ENCODE measurements at regions not wholly inside any gene's neighbourhood (a gene's known extent, or its start where the extent isn't known, plus 50 kb on each side); places are given as distances from the start of the nearest gene placed in this dataset.
A peak's percentile ranks its signal among the peaks of the same experiment; 100 is the strongest.

DNA sequence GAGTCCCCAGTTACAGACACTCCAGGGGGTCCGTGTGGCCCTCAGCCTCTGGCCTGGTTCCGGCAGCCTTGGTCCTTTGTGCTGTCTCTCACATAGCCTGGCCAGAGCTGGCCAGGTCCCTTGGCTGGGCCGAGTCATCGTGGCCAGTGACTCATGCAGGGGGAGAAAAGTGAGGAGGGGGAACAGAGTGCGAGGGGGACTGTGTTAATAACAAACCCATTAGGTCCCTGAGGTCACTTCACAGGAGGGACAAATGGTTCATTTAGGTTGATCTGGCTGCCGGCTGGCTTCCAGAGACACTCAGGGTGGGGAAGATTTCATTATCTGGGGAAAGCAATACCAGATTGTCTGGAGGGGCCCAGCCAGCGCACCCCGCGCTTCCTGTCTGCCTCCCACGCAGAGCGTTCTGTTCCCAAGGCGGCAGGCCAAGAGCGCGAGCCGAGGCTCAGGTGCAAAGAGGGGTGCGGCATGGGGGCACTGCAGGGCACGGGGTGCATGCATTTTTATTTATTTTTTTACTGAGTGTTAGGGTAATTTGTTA lies 223.1 kb downstream of the SEC14L1 start:
- no peak for DNase-seq
- in situ Hi-C loops (cut with MboI; ENCODE audit: low pct_ligation_motif_present in 1 of 4, low pct_unique_long_range_greater_than_20kb in 1 of 4, low sequenced_read_pairs in 3 of 4), result no loop called here
- intact Hi-C loops (cut with DNase I; ENCODE audit: low total_unique reads), result no loop called here
- no peaks in the 10 kb centered on the region for H3K27me3 ChIP-seq
- peaks cover 26 to 37% (median 33%) of the 10 kb centered on the region in 4 donors for H3K4me1 ChIP-seq
- 64 to 67% methylated on average over 2 to 17 of the region's 17 CpGs for WGBS, 2 donors (ENCODE audit: low coverage in 1 of 2)
- no peaks in the 10 kb centered on the region for H3K9me3 ChIP-seq
- H3K27ac ChIP-seq, result peak overlapping the region; percentile 13 to 72 (median 71)
- no peaks in the 10 kb centered on the region for H3K36me3 ChIP-seq
- TF ChIP-seq EP300 (IDR thresholded peaks at IDR 0.05; ENCODE audit: low read depth) (no peak), POLR2A (IDR thresholded peaks at IDR 0.05) (no peak), POLR2AphosphoS5 (IDR thresholded peaks at IDR 0.05) (no peak)
- TF ChIP-seq, protein P1, sequence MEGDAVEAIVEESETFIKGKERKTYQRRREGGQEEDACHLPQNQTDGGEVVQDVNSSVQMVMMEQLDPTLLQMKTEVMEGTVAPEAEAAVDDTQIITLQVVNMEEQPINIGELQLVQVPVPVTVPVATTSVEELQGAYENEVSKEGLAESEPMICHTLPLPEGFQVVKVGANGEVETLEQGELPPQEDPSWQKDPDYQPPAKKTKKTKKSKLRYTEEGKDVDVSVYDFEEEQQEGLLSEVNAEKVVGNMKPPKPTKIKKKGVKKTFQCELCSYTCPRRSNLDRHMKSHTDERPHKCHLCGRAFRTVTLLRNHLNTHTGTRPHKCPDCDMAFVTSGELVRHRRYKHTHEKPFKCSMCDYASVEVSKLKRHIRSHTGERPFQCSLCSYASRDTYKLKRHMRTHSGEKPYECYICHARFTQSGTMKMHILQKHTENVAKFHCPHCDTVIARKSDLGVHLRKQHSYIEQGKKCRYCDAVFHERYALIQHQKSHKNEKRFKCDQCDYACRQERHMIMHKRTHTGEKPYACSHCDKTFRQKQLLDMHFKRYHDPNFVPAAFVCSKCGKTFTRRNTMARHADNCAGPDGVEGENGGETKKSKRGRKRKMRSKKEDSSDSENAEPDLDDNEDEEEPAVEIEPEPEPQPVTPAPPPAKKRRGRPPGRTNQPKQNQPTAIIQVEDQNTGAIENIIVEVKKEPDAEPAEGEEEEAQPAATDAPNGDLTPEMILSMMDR (IDR thresholded peaks at IDR 0.05), result no peak
- no peak overlapping the region for H3K4me3 ChIP-seq

DNA sequence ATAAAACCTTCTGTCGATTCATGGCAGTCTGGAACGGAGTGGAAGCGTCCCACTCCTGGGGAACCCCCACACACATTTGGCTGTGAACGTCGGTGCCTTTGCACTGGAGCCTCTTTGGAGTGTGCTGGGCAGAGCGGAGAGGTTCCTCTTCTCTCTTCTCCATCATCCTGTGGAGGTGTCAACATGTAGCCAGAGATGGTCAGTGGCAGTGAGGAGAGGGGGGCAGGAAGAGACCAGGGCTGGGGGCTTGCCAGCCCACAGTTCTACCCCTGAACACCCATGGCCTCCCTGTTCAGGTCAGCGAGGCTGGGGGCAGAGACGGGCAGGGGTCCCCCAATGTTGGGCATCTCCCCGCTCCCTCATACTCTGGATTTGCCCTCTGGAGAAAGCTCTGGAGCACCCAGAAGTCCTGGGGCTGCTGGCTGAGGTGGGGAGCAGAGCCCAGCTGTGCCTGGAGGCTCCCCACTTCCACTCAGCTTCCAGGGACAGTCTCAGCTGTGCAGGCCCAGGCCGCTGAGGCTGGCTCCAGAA lies 223.7 kb downstream of the SEC14L1 start:
- Histone ChIP-seq H3K27ac (peak overlapping the region; percentile 70 to 72 (median 71)), H3K27me3 (no peaks in the 10 kb centered on the region), H3K36me3 (no peaks in the 10 kb centered on the region), H3K4me3 (no peak overlapping the region), H3K4me1 (peaks cover 26 to 37% (median 33%) of the 10 kb centered on the region in 4 donors), H3K9me3 (no peaks in the 10 kb centered on the region)
- TF ChIP-seq, protein P1 (IDR thresholded peaks at IDR 0.05), result no peak
- TF ChIP-seq POLR2A (IDR thresholded peaks at IDR 0.05) (no peak), EP300 (IDR thresholded peaks at IDR 0.05; ENCODE audit: low read depth) (no peak), POLR2AphosphoS5 (IDR thresholded peaks at IDR 0.05) (no peak)
- intact Hi-C loops (cut with DNase I; ENCODE audit: low total_unique reads) (no loop called here), in situ Hi-C loops (cut with MboI; ENCODE audit: low pct_ligation_motif_present in 1 of 4, low pct_unique_long_range_greater_than_20kb in 1 of 4, low sequenced_read_pairs in 3 of 4) (no loop called here)
- WGBS, 2 donors (ENCODE audit: low coverage in 1 of 2), result 78% methylated on average over 10 of the region's 10 CpGs; no CpG with 5 or more reads in 1 of the 2 donors
- no peak for DNase-seq

DNA sequence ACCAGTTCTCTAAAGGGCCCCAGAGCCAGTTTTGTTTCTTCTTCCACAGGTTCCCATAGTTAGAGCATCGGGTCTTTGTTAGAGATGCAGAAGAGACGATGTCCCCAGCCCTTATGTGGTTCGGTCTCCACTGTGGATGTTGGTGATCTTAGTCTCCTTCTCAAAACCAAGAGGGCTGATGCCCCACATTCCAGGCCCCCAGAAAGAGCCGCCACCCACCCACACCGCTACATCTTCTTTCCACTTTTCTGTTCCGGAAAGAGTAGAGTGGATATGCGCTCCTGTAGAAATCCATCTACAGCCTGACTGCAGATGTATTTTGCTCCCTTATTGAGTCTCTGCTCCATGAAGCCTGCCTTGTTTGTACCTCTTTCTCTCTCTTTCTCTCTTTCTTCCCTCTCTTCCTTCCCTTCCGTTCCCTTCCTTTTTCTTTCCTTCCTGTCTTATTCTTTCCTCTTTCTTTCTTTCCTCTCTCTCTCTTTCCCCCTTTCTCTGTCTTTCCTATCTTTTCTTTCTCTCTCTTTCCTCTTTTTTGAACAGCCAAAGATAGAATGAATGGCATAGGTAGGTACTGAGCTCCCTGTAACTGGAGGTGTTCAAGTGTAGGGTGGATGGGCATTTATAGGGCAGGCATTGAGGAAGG lies 224.3 kb downstream of the SEC14L1 start:
- no peaks in the 10 kb centered on the region for H3K36me3 ChIP-seq
- in situ Hi-C loops (cut with MboI; ENCODE audit: low pct_ligation_motif_present in 1 of 4, low pct_unique_long_range_greater_than_20kb in 1 of 4, low sequenced_read_pairs in 3 of 4), result no loop called here

DNA sequence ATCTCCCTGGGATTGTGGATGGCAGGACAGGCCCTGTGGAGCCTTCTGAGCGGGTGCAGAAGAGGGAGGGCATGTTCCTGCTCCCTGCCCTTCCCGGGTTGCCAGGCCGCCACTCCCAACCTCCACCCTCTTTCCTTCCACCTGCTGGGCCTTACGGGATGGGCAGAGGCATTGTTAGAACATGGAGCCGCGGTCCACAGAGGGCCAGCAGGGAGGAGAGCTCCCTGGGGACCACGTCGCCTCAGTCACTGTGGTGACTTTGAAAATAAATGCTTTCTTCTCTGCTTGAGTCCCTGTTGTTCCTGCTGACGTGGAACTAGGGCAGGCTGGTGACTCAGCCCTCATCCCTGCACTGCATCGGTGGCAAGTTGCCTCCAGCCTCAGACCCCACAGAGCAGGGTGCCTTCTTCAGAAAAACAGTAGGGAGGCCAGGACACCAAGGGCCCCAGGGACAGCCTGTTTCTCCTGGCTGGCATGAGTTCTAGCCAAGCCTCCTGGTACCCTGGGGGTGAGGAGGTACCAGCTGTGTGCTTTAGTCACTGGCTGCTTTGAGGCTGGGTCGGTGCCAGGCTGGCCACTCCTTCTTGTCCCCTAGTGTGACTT lies 224.9 kb downstream of the SEC14L1 start:
- DNase-seq, result peak; percentile 69
- Histone ChIP-seq H3K4me1 (peaks cover 30 to 41% (median 35%) of the 10 kb centered on the region in 4 donors), H3K27me3 (no peaks in the 10 kb centered on the region), H3K9me3 (no peaks in the 10 kb centered on the region), H3K27ac (peak overlapping the region; percentile 70 to 72 (median 71)), H3K4me3 (no peak overlapping the region), H3K36me3 (no peaks in the 10 kb centered on the region)
- 44% methylated on average over 11 of the region's 11 CpGs; no CpG with 5 or more reads in 1 of the 2 donors for WGBS, 2 donors (ENCODE audit: low coverage in 1 of 2)
- in situ Hi-C loops (cut with MboI; ENCODE audit: low pct_ligation_motif_present in 1 of 4, low pct_unique_long_range_greater_than_20kb in 1 of 4, low sequenced_read_pairs in 3 of 4) (no loop called here), intact Hi-C loops (cut with DNase I; ENCODE audit: low total_unique reads) (no loop called here)
- TF ChIP-seq POLR2A (IDR thresholded peaks at IDR 0.05), result no peak
- TF ChIP-seq, protein P1 (IDR thresholded peaks at IDR 0.05), result peak in 2 of 5 experiments; percentile 10 to 31
- TF ChIP-seq POLR2AphosphoS5 (IDR thresholded peaks at IDR 0.05), result peak in 2 of 3 donors; percentile 11 to 47
- TF ChIP-seq EP300 (IDR thresholded peaks at IDR 0.05; ENCODE audit: low read depth), result no peak

More for the DNA sequence above, 224.3 kb downstream of the SEC14L1 start:
- no peak for DNase-seq
- WGBS, 2 donors (ENCODE audit: low coverage in 1 of 2), result 89 to 96% methylated on average over 3 to 8 of the region's 8 CpGs
- TF ChIP-seq POLR2AphosphoS5 (IDR thresholded peaks at IDR 0.05) (no peak), EP300 (IDR thresholded peaks at IDR 0.05; ENCODE audit: low read depth) (no peak), POLR2A (IDR thresholded peaks at IDR 0.05) (no peak)
- TF ChIP-seq, protein P1 (IDR thresholded peaks at IDR 0.05), result no peak
- no peaks in the 10 kb centered on the region for H3K27me3 ChIP-seq
- no peaks in the 10 kb centered on the region for H3K9me3 ChIP-seq
- no peak overlapping the region for H3K4me3 ChIP-seq
- peak overlapping the region; percentile 70 to 72 (median 71) for H3K27ac ChIP-seq
- intact Hi-C loops (cut with DNase I; ENCODE audit: low total_unique reads), result no loop called here
- peaks cover 26 to 37% (median 33%) of the 10 kb centered on the region in 4 donors for H3K4me1 ChIP-seq

Data from transverse colon (tissue), 4 donors.